PC-9 (cell line): ENCODE measurements at regions not wholly inside any gene's neighbourhood (a gene's known extent, or its start where the extent isn't known, plus 50 kb on each side); places are given as distances from the start of the nearest gene placed in this dataset.

ENCODE experiments used
- BruUV-seq: library from RNA; stranded (reverse); fragments of 400-500 nt; replicated peaks from 2 replicates; lab custom pipeline; 2021; lab: Mats Ljungman, UMichigan
- CTCF ChIA-PET: fragments of 300-600 bp; sonication (Branson Sonifier 250); formaldehyde crosslinking; loops from one replicate; lab custom pipeline; 2022; ENCODE audit warnings: antibody characterized with exemption; lab: Charles Lee
- POLR2A ChIA-PET: fragments of 300-600 bp; sonication (Branson Sonifier 250); formaldehyde crosslinking; loops from one replicate; lab custom pipeline; 2022; ENCODE audit warnings: antibody characterized with exemption; ENCODE audit not compliant: unreplicated experiment; lab: Charles Lee
- DNase-seq, 2 experiments: peaks; one replicate each; pipeline versions ENCODE4 v3.0.0 to v3.0.0-alpha.2; 2015 to 2022; ENCODE audit warnings: mixed read lengths in 1 of 2
- H2AFZ ChIP-seq: fragments of 200-600 bp; sonication (generic); 2 replicates; pipeline ENCODE4 v1.8.1; 2017; ENCODE audit warnings: antibody characterized with exemption
- H3F3A ChIP-seq: fragments of 200-600 bp; sonication (generic); 2 replicates; pipeline ENCODE4 v1.8.1; 2017; ENCODE audit warnings: antibody characterized with exemption, mild to moderate bottlenecking, low read depth; ENCODE audit not compliant: insufficient read depth
- H3K27ac ChIP-seq: fragments of 200-600 bp; sonication (generic); 2 replicates; pipeline ENCODE4 v1.6.1; 2016; ENCODE audit warnings: mixed run types
- H3K27me3 ChIP-seq: fragments of 200-600 bp; sonication (generic); 2 replicates; pipeline ENCODE4 v1.6.1; 2016; ENCODE audit warnings: low read depth, mixed run types; ENCODE audit not compliant: insufficient read depth
- H3K36me3 ChIP-seq: fragments of 200-600 bp; sonication (generic); 2 replicates; pipeline ENCODE4 v1.6.1; 2016; ENCODE audit warnings: low read depth, mixed run types
- H3K4me1 ChIP-seq: fragments of 200-600 bp; sonication (generic); replicated peaks from 2 replicates; pipeline ENCODE4 v1.6.1; 2016; ENCODE audit warnings: mixed run types; ENCODE audit not compliant: insufficient read depth
- H3K4me2 ChIP-seq: fragments of 200-600 bp; sonication (generic); 2 replicates; pipeline ENCODE4 v1.6.1; 2017; ENCODE audit warnings: mixed run types
- H3K4me3 ChIP-seq: fragments of 200-600 bp; sonication (generic); 2 replicates; pipeline ENCODE4 v1.6.1; 2016; ENCODE audit warnings: mixed run types
- H3K79me2 ChIP-seq: fragments of 200-600 bp; sonication (generic); 2 replicates; pipeline ENCODE4 v1.6.1; 2017; ENCODE audit warnings: low read depth, mixed run types
- H3K9me2 ChIP-seq: fragments of 200-600 bp; sonication (generic); 2 replicates; pipeline ENCODE4 v1.8.1; 2017; ENCODE audit warnings: mild to moderate bottlenecking; ENCODE audit not compliant: insufficient read depth
- H3K9me3 ChIP-seq: fragments of 200-600 bp; sonication (generic); 2 replicates; pipeline ENCODE4 v1.8.1; 2016; ENCODE audit warnings: low read depth; ENCODE audit not compliant: insufficient read depth
- H4K20me1 ChIP-seq: fragments of 200-600 bp; sonication (generic); 2 replicates; pipeline ENCODE4 v1.8.1; 2017; ENCODE audit not compliant: insufficient read depth
- EZH2 ChIP-seq: fragments of 200-600 bp; sonication (generic); IDR thresholded peaks from 2 replicates; pipeline ENCODE4 v1.8.0; 2017; ENCODE audit warnings: antibody characterized with exemption, low read depth
- intact Hi-C: fragments of 100-400 bp; cut with micrococcal nuclease; formaldehyde crosslinking; loops from one replicate; pipeline ENCODE4 v1.10.0; 2022; ENCODE audit not compliant: unreplicated experiment
- TF ChIP-seq, protein P1 (sequence below): fragments of 200-600 bp; sonication (generic); conservative IDR thresholded peaks from 2 replicates; pipeline ENCODE4 v1.6.1; 2017; ENCODE audit warnings: mixed run types, antibody characterized with exemption, mild to moderate bottlenecking, moderate library complexity

DNA sequence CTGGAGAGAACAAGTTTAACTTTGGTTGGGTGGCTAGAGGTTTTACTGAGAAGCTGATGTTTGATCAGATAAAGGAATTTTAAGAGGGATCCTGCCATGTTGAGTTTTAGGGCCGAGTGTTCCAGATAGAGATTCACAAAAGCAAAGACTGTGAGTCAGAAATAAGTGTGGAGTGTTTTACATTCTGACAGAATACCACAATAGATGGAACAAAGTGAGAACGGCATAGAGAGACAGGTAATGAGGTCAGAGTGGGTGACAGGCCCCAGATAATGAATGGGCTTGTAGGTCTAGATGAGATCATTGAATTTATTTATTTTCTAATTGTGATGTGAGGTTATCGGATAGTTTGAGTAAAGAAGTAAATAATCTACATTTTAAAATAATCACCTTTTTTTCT is 502.6 kb downstream of the EPHA5 start:
- CTCF ChIA-PET = no interaction called here
- POLR2A ChIA-PET = no interaction called here

DNA sequence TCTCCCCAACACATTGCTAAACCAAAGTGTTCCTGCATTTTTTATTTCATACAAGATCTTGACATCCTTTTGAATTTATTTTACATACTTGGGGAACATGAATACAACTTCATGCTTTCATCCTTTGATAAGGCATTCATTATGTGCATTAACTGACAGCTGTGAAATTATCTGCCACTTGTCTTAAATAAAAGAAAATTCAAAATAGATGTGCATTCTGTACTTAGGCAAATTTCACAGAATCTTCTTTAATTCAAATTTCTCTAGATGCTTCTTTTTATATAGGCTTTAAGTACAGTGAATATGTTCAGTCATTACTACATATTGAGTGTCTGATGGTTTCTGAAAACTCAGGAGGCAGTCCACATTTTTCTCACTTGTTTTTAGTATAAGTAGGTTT is 518.1 kb downstream of the EPHA5 start:
- no peaks in the 10 kb centered on the region for H3K9me2 ChIP-seq
- no peaks in the 10 kb centered on the region for H3K4me1 ChIP-seq
- ChIA-PET CTCF (no interaction called here), POLR2A (no interaction called here)
- no peaks in the 10 kb centered on the region for H3K36me3 ChIP-seq
- intact Hi-C loops = no loop called here
- TF ChIP-seq, protein P1, sequence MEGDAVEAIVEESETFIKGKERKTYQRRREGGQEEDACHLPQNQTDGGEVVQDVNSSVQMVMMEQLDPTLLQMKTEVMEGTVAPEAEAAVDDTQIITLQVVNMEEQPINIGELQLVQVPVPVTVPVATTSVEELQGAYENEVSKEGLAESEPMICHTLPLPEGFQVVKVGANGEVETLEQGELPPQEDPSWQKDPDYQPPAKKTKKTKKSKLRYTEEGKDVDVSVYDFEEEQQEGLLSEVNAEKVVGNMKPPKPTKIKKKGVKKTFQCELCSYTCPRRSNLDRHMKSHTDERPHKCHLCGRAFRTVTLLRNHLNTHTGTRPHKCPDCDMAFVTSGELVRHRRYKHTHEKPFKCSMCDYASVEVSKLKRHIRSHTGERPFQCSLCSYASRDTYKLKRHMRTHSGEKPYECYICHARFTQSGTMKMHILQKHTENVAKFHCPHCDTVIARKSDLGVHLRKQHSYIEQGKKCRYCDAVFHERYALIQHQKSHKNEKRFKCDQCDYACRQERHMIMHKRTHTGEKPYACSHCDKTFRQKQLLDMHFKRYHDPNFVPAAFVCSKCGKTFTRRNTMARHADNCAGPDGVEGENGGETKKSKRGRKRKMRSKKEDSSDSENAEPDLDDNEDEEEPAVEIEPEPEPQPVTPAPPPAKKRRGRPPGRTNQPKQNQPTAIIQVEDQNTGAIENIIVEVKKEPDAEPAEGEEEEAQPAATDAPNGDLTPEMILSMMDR = no peak
- TF ChIP-seq EZH2 = no peak
- H3K4me3 ChIP-seq = no peak overlapping the region
- no peak overlapping the region for H3K4me2 ChIP-seq
- no peak for DNase-seq
- no peak overlapping the region for H2AFZ ChIP-seq
- no TSS peak for BruUV-seq
- no peaks in the 10 kb centered on the region for H3K9me3 ChIP-seq
- H3K27me3 ChIP-seq = no peaks in the 10 kb centered on the region
- H3F3A ChIP-seq = no peaks in the 10 kb centered on the region
- H3K79me2 ChIP-seq = no peaks in the 10 kb centered on the region
- no peaks in the 10 kb centered on the region for H4K20me1 ChIP-seq
- H3K27ac ChIP-seq = no peak overlapping the region

More for the DNA sequence above, 502.6 kb downstream of the EPHA5 start:
- Histone ChIP-seq H3K9me3 (no peaks in the 10 kb centered on the region), H3K4me1 (no peaks in the 10 kb centered on the region), H2AFZ (no peak overlapping the region), H3K4me2 (no peak overlapping the region), H3F3A (no peaks in the 10 kb centered on the region), H4K20me1 (no peaks in the 10 kb centered on the region), H3K9me2 (no peaks in the 10 kb centered on the region), H3K27ac (no peak overlapping the region), H3K79me2 (no peaks in the 10 kb centered on the region), H3K27me3 (no peaks in the 10 kb centered on the region), H3K4me3 (no peak overlapping the region), H3K36me3 (no peaks in the 10 kb centered on the region)
- intact Hi-C loops = no loop called here
- TF ChIP-seq EZH2 = no peak
- TF ChIP-seq, protein P1 = no peak
- no TSS peak for BruUV-seq
- no peak for DNase-seq

DNA sequence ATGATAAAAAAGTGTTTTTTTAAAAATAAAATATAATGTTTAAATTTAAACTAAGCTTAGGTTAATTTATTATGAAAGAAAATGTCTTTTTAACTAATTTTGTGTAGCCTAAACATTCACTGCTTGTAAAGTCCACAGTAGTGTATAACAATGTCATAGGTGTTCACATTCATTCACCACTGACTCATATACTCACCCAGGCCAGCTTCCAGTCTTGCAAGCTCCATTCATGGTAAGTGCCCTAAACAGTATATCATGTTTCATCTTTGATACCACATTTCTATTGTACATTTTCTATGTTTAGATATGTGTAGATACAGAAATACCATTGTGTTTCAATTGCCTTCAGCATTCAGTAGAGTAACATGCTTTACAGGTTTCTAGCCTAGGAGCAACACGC is 530.3 kb downstream of the EPHA5 start:
- BruUV-seq = no TSS peak
- H3K9me2 ChIP-seq = no peaks in the 10 kb centered on the region
- no peak overlapping the region for H2AFZ ChIP-seq
- H4K20me1 ChIP-seq = no peaks in the 10 kb centered on the region
- TF ChIP-seq, protein P1 = no peak
- no peak for TF ChIP-seq EZH2
- H3F3A ChIP-seq = no peaks in the 10 kb centered on the region
- H3K27me3 ChIP-seq = no peaks in the 10 kb centered on the region
- H3K4me1 ChIP-seq = no peaks in the 10 kb centered on the region
- H3K4me3 ChIP-seq = no peak overlapping the region
- ChIA-PET CTCF (no interaction called here), POLR2A (no interaction called here)
- intact Hi-C loops = no loop called here
- DNase-seq = no peak
- no peaks in the 10 kb centered on the region for H3K36me3 ChIP-seq
- H3K27ac ChIP-seq = no peak overlapping the region
- no peaks in the 10 kb centered on the region for H3K9me3 ChIP-seq
- H3K4me2 ChIP-seq = no peak overlapping the region
- no peaks in the 10 kb centered on the region for H3K79me2 ChIP-seq
